A549 (cell line): ENCODE measurements at regions not wholly inside any gene's neighbourhood (a gene's known extent, or its start where the extent isn't known, plus 50 kb on each side); places are given as distances from the start of the nearest gene placed in this dataset.

Source experiments
- ATAC-seq, 2 experiments: fragments of 200-7000 bp in 1 of 2; fragments of >200 bp in 1 of 2; cut with Nextera tagmentation in 1 of 2; cut with Tn5 transposase in 1 of 2; 3 replicates each; pipeline versions ENCODE4 v1.8.0 to v1.9.1; 2018 to 2020; ENCODE audit warnings: mild to moderate bottlenecking in 1 of 2, moderate library complexity in 1 of 2
- CTCF ChIA-PET: fragments of 300-600 bp; sonication (Branson Sonifier 250); formaldehyde crosslinking; extraction: SDS; loops from one replicate; lab custom pipeline; 2021; ENCODE audit warnings: antibody characterized with exemption, inconsistent platforms; lab: Yijun Ruan, JAX
- POLR2A ChIA-PET: fragments of 350-600 bp; formaldehyde crosslinking; extraction: SDS; loops from one replicate; lab custom pipeline; 2021; ENCODE audit warnings: antibody characterized with exemption, inconsistent platforms; lab: Yijun Ruan, JAX
- DNase-seq, 2 experiments: peaks; one replicate each; pipeline versions ENCODE4 v3.0.0 to v3.0.0-alpha.2; 2011 to 2016; ENCODE audit warnings: low read depth in 1 of 2, low spot score in 1 of 2
- FAIRE-seq: peaks from 2 replicates; lab custom pipeline; 2011; peaks lifted over from hg19 to GRCh38; lab: Jason Lieb, UNC
- H3K27ac ChIP-seq, 2 experiments: fragments of >200 bp; sonication (Bioruptor Twin); formaldehyde crosslinking; 3 replicates each; pipeline ENCODE4 v1.5.1; 2016 to 2017
- H3K4me1 ChIP-seq: fragments of >200 bp; sonication (Bioruptor Twin); formaldehyde crosslinking; 3 replicates; pipeline ENCODE4 v1.6.1; 2016
- H3K4me2 ChIP-seq: fragments of >200 bp; sonication (Bioruptor Twin); formaldehyde crosslinking; 3 replicates; pipeline ENCODE4 v1.6.1; 2016
- H3K4me3 ChIP-seq: fragments of >200 bp; sonication (Bioruptor Twin); formaldehyde crosslinking; 3 replicates; pipeline ENCODE4 v1.5.1; 2016
- H3K9me3 ChIP-seq: fragments of >200 bp; sonication (Bioruptor Twin); formaldehyde crosslinking; 3 replicates; pipeline ENCODE4 v1.6.1; 2016
- ATOH8 ChIP-seq: fragments of 250-450 bp; sonication (Bioruptor Pico); IDR thresholded peaks from 2 replicates; pipeline ENCODE4 v1.5.0; 2020; ENCODE audit warnings: low read depth, mild to moderate bottlenecking, moderate library complexity
- BHLHE40 ChIP-seq: IDR thresholded peaks from 2 replicates; pipeline ENCODE4 v1.6.1; 2012; ENCODE audit warnings: low read depth, low read length, inconsistent platforms
- CBX2 ChIP-seq: fragments of 200-600 bp; sonication (generic); IDR thresholded peaks from 2 replicates; pipeline ENCODE4 v1.6.1; 2016; ENCODE audit warnings: low read depth, mild to moderate bottlenecking, borderline replicate concordance
- EHF ChIP-seq: fragments of 250-450 bp; sonication (Bioruptor Pico); IDR thresholded peaks from 2 replicates; pipeline ENCODE4 v1.5.0; 2020; ENCODE audit warnings: mild to moderate bottlenecking
- EHMT2 ChIP-seq: fragments of 200-600 bp; sonication (generic); IDR thresholded peaks from 2 replicates; pipeline ENCODE4 v1.6.1; 2016; ENCODE audit warnings: antibody characterized with exemption, low read depth, mild to moderate bottlenecking, moderate library complexity
- ELK1 ChIP-seq: fragments of 150-350 bp; IDR thresholded peaks from 2 replicates; pipeline ENCODE4 v1.6.1; 2014; ENCODE audit warnings: low read depth, mild to moderate bottlenecking, low read length
- FOXS1 ChIP-seq: fragments of 250-450 bp; sonication (Bioruptor Pico); IDR thresholded peaks from 2 replicates; pipeline ENCODE4 v1.5.0; 2020; ENCODE audit warnings: mild to moderate bottlenecking, moderate library complexity
- GATA3 ChIP-seq: IDR thresholded peaks from 2 replicates; pipeline ENCODE4 v1.6.1; 2012; ENCODE audit warnings: borderline replicate concordance
- HMGXB4 ChIP-seq: fragments of 250-450 bp; sonication (Bioruptor Pico); IDR thresholded peaks from 2 replicates; pipeline ENCODE4 v1.5.0; 2021; ENCODE audit warnings: mild to moderate bottlenecking, moderate library complexity, borderline replicate concordance
- HOXA7 ChIP-seq: fragments of 250-450 bp; sonication (Bioruptor Pico); IDR thresholded peaks from 2 replicates; pipeline ENCODE4 v1.5.0; 2020; ENCODE audit warnings: mild to moderate bottlenecking, moderate library complexity
- HOXB13 ChIP-seq: fragments of 250-450 bp; sonication (Bioruptor Pico); IDR thresholded peaks from 2 replicates; pipeline ENCODE4 v1.5.0; 2020; ENCODE audit warnings: low read depth, mild to moderate bottlenecking, moderate library complexity
- JUN ChIP-seq, 2 experiments: fragments of >200 bp; sonication (Bioruptor Twin); formaldehyde crosslinking; IDR thresholded peaks; 2 replicates in 1 of 2; 3 replicates in 1 of 2; pipeline ENCODE4 v1.6.1; 2016 to 2017
- KDM5A ChIP-seq: fragments of 200-600 bp; sonication (generic); IDR thresholded peaks from 2 replicates; pipeline ENCODE4 v1.6.1; 2016; ENCODE audit warnings: antibody characterized with exemption, mild to moderate bottlenecking
- MAFK ChIP-seq: fragments of 450-650 bp; IDR thresholded peaks from 2 replicates; pipeline ENCODE4 v1.6.1; 2014; ENCODE audit not compliant: partially characterized antibody
- MAX ChIP-seq: IDR thresholded peaks from 2 replicates; pipeline ENCODE4 v1.6.1; 2012
- MYC ChIP-seq: IDR thresholded peaks from 2 replicates; pipeline ENCODE4 v1.6.1; 2012; ENCODE audit warnings: mild to moderate bottlenecking, inconsistent platforms, low read length, improper control_type of control experiment, borderline replicate concordance
- PBX3 ChIP-seq: IDR thresholded peaks from 2 replicates; pipeline ENCODE4 v1.6.1; 2012
- PHF8 ChIP-seq: fragments of 200-600 bp; sonication (generic); IDR thresholded peaks from 2 replicates; pipeline ENCODE4 v1.6.1; 2016; ENCODE audit warnings: low read depth, mild to moderate bottlenecking, antibody characterized with exemption, moderate library complexity, borderline replicate concordance
- POLR2A ChIP-seq: IDR thresholded peaks from 2 replicates; pipeline ENCODE4 v1.6.1; 2012; ENCODE audit warnings: mild to moderate bottlenecking, low read length
- POLR2AphosphoS2 ChIP-seq: conservative IDR thresholded peaks from 2 replicates; pipeline ENCODE4 v1.6.1; 2012; ENCODE audit warnings: low read length, improper control_type of control experiment, inconsistent platforms
- RCOR1 ChIP-seq: fragments of 150-350 bp; IDR thresholded peaks from 2 replicates; pipeline ENCODE4 v1.6.1; 2014; ENCODE audit warnings: antibody characterized with exemption, low read length, low read depth
- RNF2 ChIP-seq: fragments of 200-600 bp; sonication (generic); IDR thresholded peaks from 2 replicates; pipeline ENCODE4 v1.6.1; 2016; ENCODE audit warnings: low read depth, mild to moderate bottlenecking, antibody characterized with exemption, moderate library complexity, borderline replicate concordance
- SMC3 ChIP-seq: fragments of >200 bp; sonication (Bioruptor Twin); formaldehyde crosslinking; IDR thresholded peaks from 3 replicates; pipeline ENCODE4 v1.6.1; 2018; ENCODE audit warnings: inconsistent platforms
- SREBF2 ChIP-seq: fragments of 450-650 bp; IDR thresholded peaks from 2 replicates; pipeline ENCODE4 v1.6.1; 2014; ENCODE audit warnings: mild to moderate bottlenecking, moderate library complexity
- TFCP2L1 ChIP-seq: fragments of 250-450 bp; sonication (Bioruptor Pico); IDR thresholded peaks from 2 replicates; pipeline ENCODE4 v1.5.0; 2021; ENCODE audit warnings: mild to moderate bottlenecking
- ZFP36 ChIP-seq: fragments of 450-650 bp; IDR thresholded peaks from 2 replicates; pipeline ENCODE4 v1.6.1; 2014; ENCODE audit warnings: borderline replicate concordance; ENCODE audit not compliant: partially characterized antibody
- WGBS: methylation state at CpG from one replicate; pipeline ENCODE4 v1.1.6; 2017; ENCODE audit errors: missing lambda C conversion rate; 5-methylcytosine and 5-hydroxymethylcytosine counted together
- TF ChIP-seq, protein P1 (sequence below): fragments of >200 bp; sonication (Bioruptor Twin); formaldehyde crosslinking; IDR thresholded peaks from 3 replicates; pipeline ENCODE4 v1.6.1; 2016

- 7% methylated on average over 7 of the region's 7 CpGs for WGBS
These were observed 263.6 kb downstream of the ACTR3B start for GRCh38 chr7:153023194-153023592.

GRCh38 chr7:153027210-153027609 lies 267.7 kb downstream of the ACTR3B start:
- H3K27ac ChIP-seq: no peak overlapping the region
- CTCF ChIA-PET: no interaction called here
- no peak for DNase-seq
- no peaks in the 10 kb centered on the region for H3K4me1 ChIP-seq
- FAIRE-seq: no peak
- 54% methylated on average over 11 of the region's 11 CpGs for WGBS
- H3K4me3 ChIP-seq: no peak overlapping the region
- no peaks in the 10 kb centered on the region for H3K9me3 ChIP-seq
- POLR2A ChIA-PET: no interaction called here
- H3K4me2 ChIP-seq: no peak overlapping the region
- no peak for ATAC-seq
- TF ChIP-seq GATA3 (no peak), MAX (no peak), SMC3 (no peak), BHLHE40 (no peak), EHMT2 (no peak), ELK1 (no peak), PHF8 (no peak), MYC (no peak), EHF (CRISPR knock-in tag) (no peak), HOXB13 (CRISPR knock-in tag) (no peak), HOXA7 (no peak), SREBF2 (no peak), PBX3 (no peak), KDM5A (no peak)
- TF ChIP-seq, protein P1, sequence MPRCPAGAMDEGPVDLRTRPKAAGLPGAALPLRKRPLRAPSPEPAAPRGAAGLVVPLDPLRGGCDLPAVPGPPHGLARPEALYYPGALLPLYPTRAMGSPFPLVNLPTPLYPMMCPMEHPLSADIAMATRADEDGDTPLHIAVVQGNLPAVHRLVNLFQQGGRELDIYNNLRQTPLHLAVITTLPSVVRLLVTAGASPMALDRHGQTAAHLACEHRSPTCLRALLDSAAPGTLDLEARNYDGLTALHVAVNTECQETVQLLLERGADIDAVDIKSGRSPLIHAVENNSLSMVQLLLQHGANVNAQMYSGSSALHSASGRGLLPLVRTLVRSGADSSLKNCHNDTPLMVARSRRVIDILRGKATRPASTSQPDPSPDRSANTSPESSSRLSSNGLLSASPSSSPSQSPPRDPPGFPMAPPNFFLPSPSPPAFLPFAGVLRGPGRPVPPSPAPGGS: no peak

More at GRCh38 chr7:153023194-153023592, 263.6 kb downstream of the ACTR3B start:
- no peak for FAIRE-seq
- TF ChIP-seq GATA3 (no peak), ATOH8 (CRISPR knock-in tag) (no peak), PHF8 (no peak), JUN (IDR thresholded peaks at IDR 0.05) (no peak), POLR2A (no peak), HMGXB4 (CRISPR knock-in tag) (no peak), MAFK (no peak), ZFP36 (no peak), KDM5A (no peak), ELK1 (no peak), POLR2AphosphoS2 (no peak), SREBF2 (no peak), TFCP2L1 (CRISPR knock-in tag) (no peak), RNF2 (no peak), HOXA7 (no peak), EHMT2 (no peak), RCOR1 (no peak), CBX2 (no peak), FOXS1 (no peak)
- TF ChIP-seq, protein P1: no peak
- Histone ChIP-seq H3K4me2 (no peak overlapping the region), H3K4me1 (no peaks in the 10 kb centered on the region), H3K9me3 (no peaks in the 10 kb centered on the region), H3K4me3 (no peak overlapping the region), H3K27ac (no peak overlapping the region)
- DNase-seq: no peak
- CTCF ChIA-PET: no interaction called here
- POLR2A ChIA-PET: no interaction called here
- ATAC-seq: no peak
